ENCODE measurements at regions not wholly inside any gene's neighbourhood (a gene's known extent, or its start where the extent isn't known, plus 50 kb on each side); places are given as distances from the start of the nearest gene placed in this dataset.
A peak's percentile ranks its signal among the peaks of the same experiment; 100 is the strongest.

DNA sequence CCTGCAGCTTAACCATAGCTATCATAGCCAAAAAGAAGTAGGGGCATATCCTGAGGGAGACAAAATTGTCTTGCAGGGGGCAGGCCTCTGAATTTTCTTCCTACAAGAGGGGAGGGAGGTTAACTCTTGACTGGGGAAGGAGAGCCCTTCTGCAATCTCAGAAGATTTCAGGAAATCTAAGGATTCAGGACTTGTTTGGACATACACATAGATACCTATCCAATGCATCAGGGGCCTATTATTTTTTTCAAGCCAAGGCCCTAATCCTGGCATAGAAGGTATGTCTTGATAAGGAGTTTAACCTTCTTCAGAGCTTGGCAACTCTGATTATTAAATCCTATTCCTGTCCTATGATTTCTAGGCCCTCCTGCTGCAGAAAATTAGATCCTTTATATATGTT is 375.1 kb upstream of the ACTBL2 start:
- no peaks in the 10 kb centered on the region for H3K9me3 ChIP-seq (ENCODE audit: low read depth, low read length)
- TF ChIP-seq POLR2AphosphoS5 (IDR thresholded peaks at IDR 0.05; ENCODE audit: borderline replicate concordance, low read depth, low read length), result no peak
- TF ChIP-seq EZH2 (IDR thresholded peaks at IDR 0.05), result no peak
- H3K4me3 ChIP-seq, result no peak overlapping the region
- no peak overlapping the region for H3K27ac ChIP-seq
- DNase-seq (ENCODE audit: low read depth, low spot score), result no peak
- no peak overlapping the region for H3K9ac ChIP-seq (ENCODE audit: insufficient read length)
- no peaks in the 10 kb centered on the region for H3K36me3 ChIP-seq (ENCODE audit: insufficient read depth, low read length)

GRCh38 chr5:57855831-57856230 is 373.2 kb upstream of the ACTBL2 start:
- H3K9me3 ChIP-seq (ENCODE audit: low read depth, low read length), result no peaks in the 10 kb centered on the region
- H3K4me3 ChIP-seq, result no peak overlapping the region
- no peak for DNase-seq (ENCODE audit: low read depth, low spot score)
- H3K36me3 ChIP-seq (ENCODE audit: insufficient read depth, low read length), result no peaks in the 10 kb centered on the region
- no peak overlapping the region for H3K9ac ChIP-seq (ENCODE audit: insufficient read length)
- no peak overlapping the region for H3K27ac ChIP-seq
- TF ChIP-seq POLR2AphosphoS5 (IDR thresholded peaks at IDR 0.05; ENCODE audit: borderline replicate concordance, low read depth, low read length) (no peak), EZH2 (IDR thresholded peaks at IDR 0.05) (no peak), FOXP2 (optimal IDR thresholded peaks at IDR 0.05; ENCODE audit: control extremely low read depth, extremely low read length, insufficient read depth) (no peak)

GRCh38 chr5:57853929-57854697 is 371.5 kb upstream of the ACTBL2 start:
- Histone ChIP-seq H3K9ac (ENCODE audit: insufficient read length) (no peak overlapping the region), H3K4me3 (no peak overlapping the region), H3K36me3 (ENCODE audit: insufficient read depth, low read length) (no peaks in the 10 kb centered on the region), H3K9me3 (ENCODE audit: low read depth, low read length) (no peaks in the 10 kb centered on the region), H3K27ac (no peak overlapping the region)
- no peak for TF ChIP-seq EZH2 (IDR thresholded peaks at IDR 0.05)
- DNase-seq (ENCODE audit: low read depth, low spot score), result no peak

GRCh38 chr5:57850109-57850508 is 367.5 kb upstream of the ACTBL2 start:
- TF ChIP-seq POLR2AphosphoS5 (IDR thresholded peaks at IDR 0.05; ENCODE audit: borderline replicate concordance, low read depth, low read length) (no peak), FOXP2 (optimal IDR thresholded peaks at IDR 0.05; ENCODE audit: control extremely low read depth, extremely low read length, insufficient read depth) (no peak), EZH2 (IDR thresholded peaks at IDR 0.05) (no peak)
- no peak for DNase-seq (ENCODE audit: low read depth, low spot score)
- Histone ChIP-seq H3K9ac (ENCODE audit: insufficient read length) (no peak overlapping the region), H3K4me3 (no peak overlapping the region), H3K9me3 (ENCODE audit: low read depth, low read length) (no peaks in the 10 kb centered on the region), H3K27ac (no peak overlapping the region), H3K36me3 (ENCODE audit: insufficient read depth, low read length) (no peaks in the 10 kb centered on the region)

- no peak for DNase-seq (ENCODE audit: low read depth, low spot score)
- no peak for TF ChIP-seq FOXP2 (optimal IDR thresholded peaks at IDR 0.05; ENCODE audit: control extremely low read depth, extremely low read length, insufficient read depth)
- no peak overlapping the region for H3K4me3 ChIP-seq
- H3K9me3 ChIP-seq (ENCODE audit: low read depth, low read length), result no peaks in the 10 kb centered on the region
- no peaks in the 10 kb centered on the region for H3K36me3 ChIP-seq (ENCODE audit: insufficient read depth, low read length)
- no peak overlapping the region for H3K27ac ChIP-seq
- H3K9ac ChIP-seq (ENCODE audit: insufficient read length), result no peak overlapping the region
These were observed 362.4 kb upstream of the ACTBL2 start for GRCh38 chr5:57845025-57845424.

DNA sequence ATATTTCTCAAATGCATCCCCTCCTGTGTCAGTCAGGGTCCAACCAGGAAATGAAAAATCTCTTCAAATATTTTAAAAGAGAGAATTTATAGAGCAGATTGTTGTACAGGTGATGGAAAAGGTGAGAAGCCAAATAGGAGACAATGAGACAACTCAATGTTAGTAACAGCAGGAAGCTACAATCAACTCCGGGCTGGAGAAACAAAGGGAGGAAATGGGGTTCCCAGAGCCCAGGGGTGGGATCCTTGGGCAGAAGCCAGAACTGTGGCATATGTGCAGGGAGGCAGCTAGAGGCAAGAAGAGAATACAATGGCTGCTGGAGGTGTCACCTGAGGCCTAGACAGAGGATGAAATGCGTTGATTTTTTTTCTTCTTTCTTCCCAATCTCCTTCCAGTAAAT is 361.8 kb upstream of the ACTBL2 start:
- H3K9me3 ChIP-seq (ENCODE audit: low read depth, low read length), result no peaks in the 10 kb centered on the region
- H3K27ac ChIP-seq, result no peak overlapping the region
- H3K36me3 ChIP-seq (ENCODE audit: insufficient read depth, low read length), result no peaks in the 10 kb centered on the region
- no peak for DNase-seq (ENCODE audit: low read depth, low spot score)
- TF ChIP-seq EZH2 (IDR thresholded peaks at IDR 0.05), result no peak
- no peak for TF ChIP-seq FOXP2 (optimal IDR thresholded peaks at IDR 0.05; ENCODE audit: control extremely low read depth, extremely low read length, insufficient read depth)
- TF ChIP-seq POLR2AphosphoS5 (IDR thresholded peaks at IDR 0.05; ENCODE audit: borderline replicate concordance, low read depth, low read length), result no peak
- no peak overlapping the region for H3K4me3 ChIP-seq
- H3K9ac ChIP-seq (ENCODE audit: insufficient read length), result no peak overlapping the region

DNA sequence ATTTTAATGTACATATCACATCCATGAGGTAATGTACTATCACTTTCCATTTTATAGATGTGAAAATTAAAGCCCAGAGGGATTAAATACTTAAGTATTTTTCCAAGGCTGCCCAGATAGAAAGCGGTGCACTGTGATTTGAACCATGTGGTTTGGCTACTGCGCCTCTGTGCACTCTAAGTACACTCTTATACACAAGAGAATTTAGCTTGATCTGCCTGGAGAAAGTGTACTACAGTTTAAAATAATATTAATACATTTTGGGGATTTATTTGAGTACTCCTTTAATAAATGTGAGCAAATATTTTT is 360.4 kb upstream of the ACTBL2 start:
- no peak overlapping the region for H3K4me3 ChIP-seq
- no peak overlapping the region for H3K27ac ChIP-seq
- DNase-seq (ENCODE audit: low read depth, low spot score), result no peak
- no peaks in the 10 kb centered on the region for H3K9me3 ChIP-seq (ENCODE audit: low read depth, low read length)
- no peak overlapping the region for H3K9ac ChIP-seq (ENCODE audit: insufficient read length)
- TF ChIP-seq FOXP2 (optimal IDR thresholded peaks at IDR 0.05; ENCODE audit: control extremely low read depth, extremely low read length, insufficient read depth) (no peak), POLR2AphosphoS5 (IDR thresholded peaks at IDR 0.05; ENCODE audit: borderline replicate concordance, low read depth, low read length) (no peak), EZH2 (IDR thresholded peaks at IDR 0.05) (no peak)
- no peaks in the 10 kb centered on the region for H3K36me3 ChIP-seq (ENCODE audit: insufficient read depth, low read length)

DNA sequence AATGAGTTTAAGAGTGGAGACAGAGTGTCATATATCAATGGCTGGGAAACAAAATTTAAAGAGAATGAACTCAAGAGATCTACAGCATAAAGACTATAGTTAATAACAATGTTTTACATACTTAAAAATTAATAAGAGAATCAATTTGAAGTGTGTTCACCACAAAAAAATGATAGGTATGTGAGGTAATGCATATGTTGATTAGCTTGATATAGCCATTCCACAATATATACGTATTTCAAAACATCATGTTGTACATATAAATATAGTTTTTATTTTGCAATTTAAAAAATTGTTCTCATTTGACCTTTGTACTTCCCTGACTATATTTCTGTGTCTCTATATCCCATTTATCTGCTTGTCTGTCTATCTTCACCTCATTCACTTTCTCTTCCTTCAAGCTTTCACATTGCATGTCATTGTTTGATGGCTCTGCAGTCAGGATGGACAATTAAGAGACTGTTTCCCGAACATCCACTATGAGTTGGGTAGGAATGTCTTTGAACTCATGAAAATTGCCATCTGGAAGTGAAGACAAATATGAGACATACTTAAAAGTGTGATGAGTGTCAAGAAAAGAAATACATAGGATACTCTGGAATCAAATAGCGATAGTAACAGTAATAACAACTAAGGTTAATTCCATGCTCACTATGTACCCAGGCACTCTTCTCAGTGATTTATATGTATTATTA is 359.9 kb upstream of the ACTBL2 start:
- peak overlapping the region; percentile 59 for H3K4me3 ChIP-seq
- TF ChIP-seq EZH2 (IDR thresholded peaks at IDR 0.05) (no peak), POLR2AphosphoS5 (IDR thresholded peaks at IDR 0.05; ENCODE audit: borderline replicate concordance, low read depth, low read length) (no peak), FOXP2 (optimal IDR thresholded peaks at IDR 0.05; ENCODE audit: control extremely low read depth, extremely low read length, insufficient read depth) (no peak)
- no peaks in the 10 kb centered on the region for H3K9me3 ChIP-seq (ENCODE audit: low read depth, low read length)
- H3K36me3 ChIP-seq (ENCODE audit: insufficient read depth, low read length), result no peaks in the 10 kb centered on the region
- peak overlapping the region; percentile 55 for H3K27ac ChIP-seq
- DNase-seq (ENCODE audit: low read depth, low spot score), result no peak
- H3K9ac ChIP-seq (ENCODE audit: insufficient read length), result no peak overlapping the region

All from SK-N-MC (cell line).